Gastrocnemius medialis (tissue), 4 donors: ENCODE measurements at regions not wholly inside any gene's neighbourhood (a gene's known extent, or its start where the extent isn't known, plus 50 kb on each side); places are given as distances from the start of the nearest gene placed in this dataset.

Experiments
- ATAC-seq, 2 donors: fragments of 150-250 bp; one replicate each; pipeline ENCODE4 v1.9.1; 2016
- DNase-seq, 2 donors: peaks; one replicate each; pipeline ENCODE4 v3.0.0-alpha.2; 2019
- H3K27ac ChIP-seq, 4 donors: fragments of 200-600 bp; sonication (generic); 1 replicate in 1 of 4; 2 replicates in 3 of 4; pipeline ENCODE4 v1.5.1; 2016 to 2018; ENCODE audit warnings: mild to moderate bottlenecking in 2 of 4, moderate library complexity in 1 of 4
- H3K27me3 ChIP-seq, 3 donors: fragments of 200-600 bp; sonication (generic) in 2 of 3; 1 replicate in 1 of 3; 2 replicates in 2 of 3; pipeline versions ENCODE4 v1.5.1 to v1.6.0; 2016 to 2019; ENCODE audit warnings: mild to moderate bottlenecking in 1 of 3, moderate library complexity in 1 of 3
- H3K36me3 ChIP-seq, 2 donors: fragments of 200-600 bp; sonication (generic) in 1 of 2; one replicate each; pipeline ENCODE4 v1.5.1; 2017 to 2018
- H3K4me1 ChIP-seq, 2 donors: fragments of 200-600 bp; sonication (generic) in 1 of 2; one replicate each; pipeline ENCODE4 v1.5.1; 2016 to 2017; ENCODE audit warnings: mild to moderate bottlenecking in 2 of 2
- H3K4me3 ChIP-seq, 4 donors: fragments of 200-600 bp; sonication (generic) in 3 of 4; 1 replicate in 1 of 4; 2 replicates in 3 of 4; pipeline ENCODE4 v1.5.1; 2016 to 2019; ENCODE audit warnings: mild to moderate bottlenecking in 2 of 4
- H3K9me3 ChIP-seq, 3 donors: fragments of 200-600 bp; sonication (generic) in 2 of 3; 1 replicate in 1 of 3; 2 replicates in 2 of 3; pipeline ENCODE4 v1.5.1; 2016 to 2019
- CTCF ChIP-seq, 5 experiments: fragments of 450-650 bp in 3 of 5; fragments of 200-600 bp in 2 of 5; sonication (generic) in 2 of 5; IDR thresholded peaks in 4 of 5; conservative IDR thresholded peaks in 1 of 5; 1 replicate in 4 of 5; 2 replicates in 1 of 5; pipeline ENCODE4 v1.5.1; 2016 to 2019; ENCODE audit warnings: antibody characterized with exemption in 5 of 5, mild to moderate bottlenecking in 3 of 5, moderate library complexity in 3 of 5
- POLR2A ChIP-seq, 2 donors: fragments of 450-650 bp; IDR thresholded peaks; one replicate each; pipeline ENCODE4 v1.6.1; 2017; ENCODE audit warnings: antibody characterized with exemption in 2 of 2, mild to moderate bottlenecking in 2 of 2, moderate library complexity in 2 of 2
- in situ Hi-C, 4 donors: fragments of 200-750 bp; cut with MboI; loops; one replicate each; pipeline versions ENCODE4 v1.15.0 to v1.8.0; 2017; ENCODE audit warnings: low sequenced_read_pairs in 4 of 4
- intact Hi-C: fragments of 100-400 bp; cut with DNase I; formaldehyde crosslinking; loops from one replicate; pipeline ENCODE4 v1.15.1; 2023; ENCODE audit warnings: low total_unique reads

GRCh38 chr9:108761655-108762347 lies 94.0 kb downstream of the ACTL7B start:
- in situ Hi-C loops: loop anchor here in 3 of 4 donors (25.0 kb wide), 1 partner anchor 1300 kb away; no protein-coding TSS in a partner anchor
- intact Hi-C loops: loop anchor here (1.0 to 10.0 kb wide), 3 partner anchors 1280 to 1627 kb away; no protein-coding TSS in a partner anchor
- peak; percentile 12 to 32 for DNase-seq

DNA sequence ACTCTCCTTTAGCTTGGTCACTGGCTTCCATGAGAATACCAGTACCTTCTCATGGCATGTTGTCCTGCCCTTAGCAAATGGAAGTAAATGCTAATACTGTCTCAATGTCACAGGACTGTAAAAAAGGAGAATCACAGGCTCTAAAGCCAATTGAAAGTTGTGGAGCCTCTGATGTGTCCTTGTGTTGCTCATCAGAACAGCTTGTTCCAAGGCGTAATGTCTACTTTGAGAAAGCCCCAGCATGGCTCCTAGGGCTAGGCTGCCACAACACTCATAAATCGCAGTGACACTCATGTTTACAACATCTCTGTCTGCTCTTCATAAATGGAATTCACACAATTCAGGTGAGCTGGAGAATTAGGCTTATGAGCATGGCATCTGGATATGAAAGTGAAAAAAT lies 94.9 kb downstream of the ACTL7B start:
- Histone ChIP-seq H3K36me3 (no peaks in the 10 kb centered on the region), H3K9me3 (no peaks in the 10 kb centered on the region), H3K4me3 (no peak overlapping the region), H3K27me3 (no peaks in the 10 kb centered on the region), H3K27ac (no peak overlapping the region), H3K4me1 (peaks cover 0 to 6% of the 10 kb centered on the region in 2 donors)
- in situ Hi-C loops (loop anchor here in 3 of 4 donors (25.0 kb wide), 1 partner anchor 1299 kb away; no protein-coding TSS in a partner anchor), intact Hi-C loops (loop anchor here (5.0 to 10.0 kb wide), 2 partner anchors 1279 to 1626 kb away; no protein-coding TSS in a partner anchor)
- no peak for TF ChIP-seq CTCF (IDR thresholded peaks at IDR 0.05 in 4 of 5, conservative IDR thresholded peaks at IDR 0.05 in 1 of 5)
- no peak for TF ChIP-seq POLR2A (IDR thresholded peaks at IDR 0.05)
- peak; percentile 36 to 64 for ATAC-seq
- DNase-seq: no peak

More at GRCh38 chr9:108761655-108762347, 94.0 kb downstream of the ACTL7B start:
- Histone ChIP-seq H3K27me3 (no peaks in the 10 kb centered on the region), H3K9me3 (no peaks in the 10 kb centered on the region), H3K4me3 (peak overlapping the region in 1 of 4 donors; percentile 42), H3K36me3 (no peaks in the 10 kb centered on the region), H3K27ac (no peak overlapping the region), H3K4me1 (peaks cover 0 to 6% of the 10 kb centered on the region in 2 donors)
- TF ChIP-seq CTCF (IDR thresholded peaks at IDR 0.05 in 4 of 5, conservative IDR thresholded peaks at IDR 0.05 in 1 of 5): peak; percentile 60 to 83 (median 79)
- no peak for TF ChIP-seq POLR2A (IDR thresholded peaks at IDR 0.05)
- peak; percentile 70 to 82 for ATAC-seq

- H3K4me3 ChIP-seq: no peak overlapping the region
- peaks cover 0 to 6% of the 10 kb centered on the region in 2 donors for H3K4me1 ChIP-seq
- no peaks in the 10 kb centered on the region for H3K36me3 ChIP-seq
- TF ChIP-seq CTCF (IDR thresholded peaks at IDR 0.05 in 4 of 5, conservative IDR thresholded peaks at IDR 0.05 in 1 of 5): no peak
- TF ChIP-seq POLR2A (IDR thresholded peaks at IDR 0.05): no peak
- DNase-seq (no peak), ATAC-seq (no peak)
- no peaks in the 10 kb centered on the region for H3K9me3 ChIP-seq
- H3K27me3 ChIP-seq: peaks cover 0 to 2% (median 0%) of the 10 kb centered on the region in 3 donors
- intact Hi-C loops: loop anchor here (5.0 to 10.0 kb wide), 2 partner anchors 1278 to 1625 kb away; no protein-coding TSS in a partner anchor
- in situ Hi-C loops: loop anchor here in 3 of 4 donors (25.0 kb wide), 1 partner anchor 1298 kb away; no protein-coding TSS in a partner anchor
- no peak overlapping the region for H3K27ac ChIP-seq
These were observed 96.0 kb downstream of the ACTL7B start for GRCh38 chr9:108759835-108760234.

DNA sequence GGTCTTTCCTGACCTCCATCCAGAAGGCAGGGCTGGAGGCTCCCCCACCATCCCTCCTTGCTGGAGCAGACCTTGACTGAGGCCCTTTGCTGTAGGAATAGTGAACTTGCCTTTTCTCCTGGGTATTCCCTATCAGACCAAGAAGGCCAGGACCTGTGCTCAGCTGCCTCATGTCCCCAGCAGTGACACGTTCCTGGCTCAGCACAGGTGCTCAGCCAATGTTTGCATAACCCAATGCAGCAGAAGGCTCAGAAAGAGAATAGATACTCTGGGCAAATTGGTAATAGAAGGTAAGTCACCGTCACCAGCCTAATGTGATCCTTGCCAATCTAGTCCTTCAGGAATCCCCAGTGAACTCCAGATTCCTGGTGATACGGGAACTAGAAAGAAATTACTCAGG lies 96.4 kb downstream of the ACTL7B start:
- no peaks in the 10 kb centered on the region for H3K9me3 ChIP-seq
- DNase-seq (no peak), ATAC-seq (no peak)
- H3K36me3 ChIP-seq: no peaks in the 10 kb centered on the region
- TF ChIP-seq CTCF (IDR thresholded peaks at IDR 0.05 in 4 of 5, conservative IDR thresholded peaks at IDR 0.05 in 1 of 5): no peak
- no peak for TF ChIP-seq POLR2A (IDR thresholded peaks at IDR 0.05)
- no peak overlapping the region for H3K4me3 ChIP-seq
- in situ Hi-C loops (loop anchor here in 3 of 4 donors (25.0 kb wide), 1 partner anchor 1297 kb away; no protein-coding TSS in a partner anchor), intact Hi-C loops (no loop called here)
- H3K27me3 ChIP-seq: peaks cover 0 to 2% (median 0%) of the 10 kb centered on the region in 3 donors
- H3K27ac ChIP-seq: no peak overlapping the region
- H3K4me1 ChIP-seq: peaks cover 0 to 6% of the 10 kb centered on the region in 2 donors
